Eye (tissue), 1 donor: ENCODE measurements at regions not wholly inside any gene's neighbourhood (a gene's known extent, or its start where the extent isn't known, plus 50 kb on each side); places are given as distances from the start of the nearest gene placed in this dataset.
"Not testable (repeated sequence)": the region's sequence is repeated elsewhere in the genome, so short reads cannot be mapped to it uniquely, and the experiment has no call there.

ENCODE experiments used
- DNase-seq: peaks from one replicate; pipeline ENCODE4 v3.0.0-alpha.2; 2015

DNA sequence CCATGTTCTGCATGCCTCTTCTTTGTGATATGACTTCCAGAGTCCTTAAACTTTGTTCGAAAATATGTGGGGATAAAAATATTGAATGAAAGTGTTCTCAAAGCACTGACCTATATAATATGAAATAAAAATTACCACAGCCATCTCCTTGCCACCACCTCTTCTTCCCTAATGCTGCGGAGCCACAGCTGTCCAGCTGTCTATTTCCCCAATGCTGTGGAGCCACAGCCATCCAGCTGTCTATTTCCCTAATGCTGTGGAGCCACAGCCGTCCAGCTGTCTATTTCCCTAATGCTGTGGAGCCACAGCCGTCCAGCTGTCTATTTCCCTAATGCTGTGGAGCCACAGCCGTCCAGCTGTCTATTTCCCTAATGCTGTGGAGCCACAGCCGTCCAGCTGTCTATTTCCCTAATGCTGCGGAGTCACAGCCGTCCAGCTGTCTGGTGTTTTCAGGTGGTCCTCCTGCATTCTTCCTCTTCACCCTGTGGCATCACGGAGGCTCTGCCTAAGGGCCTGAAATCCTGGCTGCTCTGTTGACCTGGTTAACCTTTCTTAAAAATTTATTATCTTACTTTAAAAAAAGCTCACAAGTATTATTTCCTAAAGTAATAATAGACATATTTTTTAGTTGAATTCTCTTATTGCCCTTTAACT, 266.1 kb upstream of the MEX3C start:
- no peak for DNase-seq

DNA sequence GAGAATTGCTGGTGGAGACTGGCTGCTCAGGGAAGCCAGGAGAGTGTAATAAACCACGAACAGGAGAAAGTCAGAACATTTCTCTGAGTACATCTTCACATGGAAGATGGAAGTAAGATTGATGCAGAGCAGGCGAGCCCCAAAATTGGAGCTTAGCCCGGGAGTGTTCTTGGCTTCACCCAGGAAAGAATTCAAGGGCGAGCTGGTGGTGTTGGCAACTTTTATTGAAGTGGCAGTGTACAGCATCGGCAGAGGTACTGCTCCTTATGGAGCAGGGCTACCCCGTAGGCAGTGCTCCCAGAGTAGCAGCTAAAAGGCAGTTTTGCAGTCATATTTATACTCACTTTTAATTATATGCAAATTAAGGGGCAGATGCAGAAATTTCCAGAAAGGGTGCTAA, 281.4 kb upstream of the MEX3C start:
- DNase-seq: no peak

DNA sequence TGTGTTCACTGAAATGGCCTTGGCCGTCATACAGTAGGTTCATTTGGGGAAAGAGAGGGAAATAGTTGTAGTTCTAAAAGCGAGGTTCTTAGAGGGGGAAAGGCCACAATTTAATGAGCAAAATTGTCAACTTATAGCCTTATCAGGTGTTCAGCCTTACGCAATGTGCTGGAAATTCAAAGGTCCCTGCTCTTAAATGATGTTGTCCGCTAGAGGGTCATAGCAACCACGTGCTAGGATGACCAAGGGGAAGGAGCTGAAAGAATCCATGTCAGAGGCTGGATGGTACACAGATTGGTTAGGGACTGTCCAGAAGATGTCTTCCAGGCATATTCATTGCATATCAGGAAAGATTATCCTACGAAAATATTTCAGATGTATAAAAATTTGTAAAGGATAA, 282.3 kb upstream of the MEX3C start:
- no peak for DNase-seq

DNA sequence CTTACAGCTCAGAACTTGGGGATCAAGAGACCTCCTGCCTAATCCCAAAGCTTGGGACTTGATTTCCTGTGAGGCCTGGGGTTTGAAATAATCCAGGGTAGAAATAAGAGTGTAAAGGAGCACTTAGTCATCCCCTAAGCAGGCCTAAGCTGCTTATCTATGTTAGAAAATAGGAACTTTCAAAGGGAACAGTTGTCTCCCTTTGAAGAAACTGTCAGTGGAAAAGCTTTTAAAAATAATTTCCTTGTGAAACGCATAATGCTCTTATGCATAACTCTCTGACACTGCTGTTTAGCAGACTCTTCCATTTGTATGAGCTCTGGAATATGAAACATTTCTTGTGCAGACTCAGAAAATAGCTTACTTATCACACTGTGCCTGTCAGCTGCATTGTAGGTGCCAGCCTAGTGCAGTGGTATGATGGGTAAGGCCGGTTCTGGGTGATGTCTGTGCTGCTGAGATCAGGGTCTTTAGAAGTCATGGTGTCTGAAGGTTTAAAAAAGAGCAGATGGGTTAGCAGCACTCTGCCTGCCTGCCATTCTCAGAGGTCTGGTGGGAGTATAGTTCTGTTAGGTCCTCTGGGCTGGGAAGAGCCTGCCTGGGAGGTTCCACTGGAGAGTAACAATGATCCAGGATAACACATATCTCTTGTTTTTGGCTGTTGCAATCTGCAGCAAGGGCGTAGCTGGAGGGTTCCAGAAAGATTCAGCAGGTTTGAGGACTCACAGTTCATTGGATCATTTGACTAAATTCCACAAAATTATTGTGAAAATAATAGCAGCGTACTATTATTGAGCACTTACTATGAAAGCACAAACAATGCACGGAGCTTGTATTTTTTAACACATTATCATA, 283.2 kb upstream of the MEX3C start:
- no peak for DNase-seq

DNA sequence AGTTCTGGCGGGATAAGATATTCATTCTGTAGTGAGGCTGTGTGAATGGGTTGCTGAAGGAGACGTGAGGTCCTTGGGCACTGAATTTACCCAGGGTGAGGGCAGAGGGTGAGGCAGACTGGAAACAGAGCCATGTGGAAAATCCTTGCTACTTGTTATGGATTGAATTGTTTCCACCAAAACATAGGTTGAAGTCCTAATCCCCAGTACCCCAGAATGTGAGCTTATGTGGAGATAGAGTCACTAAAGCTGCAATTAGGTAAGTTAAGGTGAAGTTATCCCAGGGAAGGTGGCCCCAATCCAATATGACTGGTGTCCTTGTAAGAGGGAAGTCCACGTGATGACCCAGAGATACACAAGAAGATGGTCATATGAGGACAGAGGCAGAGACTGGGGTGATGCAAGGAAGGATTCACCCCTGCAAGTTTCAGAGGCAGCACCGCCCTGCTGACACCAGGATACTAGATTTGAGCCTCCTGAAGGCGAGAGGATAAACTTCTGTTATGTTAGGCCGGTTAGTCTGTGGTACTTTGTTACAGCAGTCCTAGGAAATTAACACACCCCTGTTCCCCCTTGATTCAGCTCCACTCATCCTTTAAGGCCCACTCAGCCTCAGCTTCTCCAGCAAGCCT, 289.4 kb upstream of the MEX3C start:
- DNase-seq: no peak

DNA sequence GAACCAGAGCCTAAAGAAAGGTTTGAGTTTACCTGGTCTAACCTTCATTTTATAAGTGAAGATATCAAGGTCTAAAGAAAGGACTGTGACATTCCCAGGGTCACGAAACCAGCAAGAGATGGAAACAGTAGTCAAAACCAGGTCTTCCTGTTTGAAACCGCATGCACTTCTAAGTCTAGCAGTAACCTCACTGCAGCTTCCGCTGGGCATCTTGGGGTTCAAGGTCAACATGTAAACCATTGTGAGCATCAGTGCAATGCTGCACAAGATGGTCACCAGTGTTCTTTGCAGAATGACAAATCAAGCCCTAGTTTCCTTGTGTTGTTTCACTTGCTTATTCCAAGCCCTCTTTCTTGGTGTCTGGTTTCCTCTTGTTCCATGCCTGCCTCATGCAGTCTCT, 292.9 kb upstream of the MEX3C start:
- DNase-seq: no peak

DNA sequence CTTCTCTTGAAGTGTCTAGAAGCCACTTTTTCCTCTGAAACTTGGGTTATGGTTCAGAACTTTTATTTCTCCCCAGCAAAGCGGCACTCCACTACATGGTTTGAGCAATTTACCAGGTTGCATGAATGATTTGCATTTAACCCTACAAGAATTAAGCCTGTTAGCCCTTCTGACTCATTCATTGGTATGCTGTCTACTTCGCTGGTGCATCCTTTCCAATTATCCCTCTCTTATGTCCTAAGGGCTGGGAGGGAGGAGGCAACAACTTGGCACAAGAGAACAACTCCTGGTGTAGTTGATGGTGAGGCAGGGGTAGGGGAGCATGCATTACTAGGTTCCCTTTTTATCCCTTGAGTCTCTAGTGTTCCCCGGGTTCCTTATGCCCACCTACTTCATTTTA, 293.4 kb upstream of the MEX3C start:
- no peak for DNase-seq

DNA sequence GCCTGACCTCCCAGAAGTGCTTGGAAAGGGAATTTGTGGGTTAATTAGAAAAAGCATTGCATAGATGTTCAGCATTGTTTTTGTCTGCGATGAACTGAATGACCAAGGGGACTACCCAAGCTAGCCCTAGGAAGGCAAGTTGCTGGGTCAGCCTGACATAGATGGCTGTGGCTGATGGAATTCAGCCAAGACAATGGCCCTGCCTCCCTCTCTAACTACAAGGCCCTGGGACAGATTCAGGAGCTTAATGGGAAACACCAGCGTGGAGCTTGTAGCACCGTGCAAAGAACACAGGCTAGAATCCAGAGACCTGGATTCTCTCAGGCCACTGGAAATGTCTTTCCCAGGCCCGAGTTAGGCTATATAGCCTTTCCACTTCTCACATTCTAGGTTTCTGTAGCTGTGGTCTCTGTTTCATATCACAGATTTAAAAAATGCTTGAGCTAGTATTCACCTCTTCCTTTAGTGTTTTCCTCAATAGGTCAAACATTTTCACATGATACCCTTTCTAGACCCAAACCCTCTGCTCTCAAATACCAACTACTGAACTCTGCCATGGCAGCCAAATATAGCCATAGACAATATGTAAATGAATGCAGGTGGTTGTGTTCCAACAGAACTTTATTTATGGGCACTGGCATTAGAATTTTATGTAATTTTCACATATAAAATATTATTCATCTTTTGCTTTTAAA, 294.3 kb upstream of the MEX3C start:
- DNase-seq: no peak

DNA sequence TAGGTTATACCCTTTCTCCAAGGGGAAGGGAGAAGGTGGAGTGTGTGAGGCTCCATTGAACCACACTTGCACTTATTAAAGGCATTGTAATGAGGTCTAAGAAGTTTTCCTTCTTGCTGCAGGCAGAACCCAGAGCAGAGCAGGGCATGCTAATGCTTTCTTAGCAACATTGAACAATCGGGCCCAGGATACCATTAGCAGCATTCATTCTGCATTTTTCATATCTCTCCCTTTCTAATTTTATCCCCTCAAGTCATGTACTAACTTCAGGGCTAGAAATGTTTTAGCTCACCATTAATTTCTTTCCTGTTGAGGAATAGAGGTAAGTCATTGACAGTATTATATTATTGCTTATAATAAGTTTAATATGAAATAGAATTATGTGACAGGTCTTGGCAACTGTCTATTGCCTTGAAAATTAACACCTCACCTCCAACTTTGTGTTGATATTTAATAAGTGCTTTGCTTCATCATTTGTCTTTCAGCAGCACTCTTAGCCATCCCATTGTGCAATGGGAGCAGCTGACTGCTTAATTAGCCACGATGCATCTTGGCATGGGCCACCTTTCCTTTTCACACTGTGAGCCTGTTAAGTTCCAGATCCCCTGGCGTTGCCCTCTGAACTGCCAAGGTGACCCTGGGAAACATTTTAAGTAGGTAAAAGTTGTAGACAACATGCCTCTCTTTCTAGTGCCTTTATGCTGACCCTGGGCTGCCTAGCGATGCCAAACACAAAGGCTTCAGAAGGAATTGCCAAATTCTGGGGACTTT, 300.8 kb upstream of the MEX3C start:
- DNase-seq: no peak

DNA sequence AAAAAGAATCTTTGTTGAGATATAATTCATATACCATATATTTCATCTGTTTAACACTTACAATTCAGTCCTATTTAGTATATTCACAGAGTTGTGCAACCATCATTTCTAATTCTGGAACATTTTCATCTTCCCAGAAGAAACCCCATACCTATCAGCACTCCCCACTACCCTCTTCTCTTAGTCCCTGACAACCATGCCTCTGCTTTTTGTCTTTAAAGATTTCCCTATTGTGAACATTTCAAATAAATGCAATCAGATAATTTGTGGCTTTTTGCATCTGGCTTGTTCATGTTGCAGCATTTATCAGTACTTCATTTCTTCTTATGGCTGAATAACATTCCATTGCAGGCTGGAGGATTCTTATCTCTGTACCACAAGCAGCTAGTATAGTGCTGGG, 305.9 kb upstream of the MEX3C start:
- DNase-seq: no peak

DNA sequence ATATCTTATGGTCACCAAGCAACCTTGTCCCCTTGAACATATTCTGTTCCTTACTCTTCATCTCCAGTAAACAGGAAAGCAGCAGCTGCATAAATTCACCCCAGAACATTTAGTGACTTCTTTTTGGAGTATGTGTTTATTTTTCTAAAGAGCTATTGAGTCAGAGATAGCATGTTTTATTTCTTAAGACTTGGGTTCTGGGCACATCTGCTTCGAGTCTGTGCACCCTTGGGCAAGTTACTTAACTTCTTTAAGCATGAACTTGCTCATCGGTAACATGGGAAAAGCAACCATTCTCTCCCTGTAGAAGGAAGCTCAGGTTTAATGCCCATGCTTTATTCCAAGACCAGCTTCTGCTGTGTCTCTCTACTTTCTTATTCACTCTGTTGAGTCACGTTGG, 309.3 kb upstream of the MEX3C start:
- DNase-seq: no peak

DNA sequence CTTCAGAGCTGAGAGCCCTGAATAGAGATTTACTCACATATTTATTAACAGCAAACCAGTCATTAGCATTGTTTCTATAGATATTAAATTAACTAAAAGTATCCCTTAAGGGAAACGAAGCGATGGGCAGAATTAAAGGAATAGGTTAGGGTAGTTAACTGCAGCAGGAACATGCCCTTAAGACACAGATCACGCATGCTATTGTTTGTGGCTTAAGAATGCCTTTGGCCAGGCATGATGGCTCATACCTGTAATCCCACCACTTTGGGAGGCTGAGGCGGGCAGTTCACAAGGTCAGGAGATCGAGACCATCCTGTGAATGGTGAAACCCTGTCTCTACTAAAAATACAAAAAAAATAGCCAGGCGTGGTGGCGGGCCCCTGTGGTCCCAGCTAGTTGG, 310.9 kb upstream of the MEX3C start:
- DNase-seq: not testable (repeated sequence)

DNA sequence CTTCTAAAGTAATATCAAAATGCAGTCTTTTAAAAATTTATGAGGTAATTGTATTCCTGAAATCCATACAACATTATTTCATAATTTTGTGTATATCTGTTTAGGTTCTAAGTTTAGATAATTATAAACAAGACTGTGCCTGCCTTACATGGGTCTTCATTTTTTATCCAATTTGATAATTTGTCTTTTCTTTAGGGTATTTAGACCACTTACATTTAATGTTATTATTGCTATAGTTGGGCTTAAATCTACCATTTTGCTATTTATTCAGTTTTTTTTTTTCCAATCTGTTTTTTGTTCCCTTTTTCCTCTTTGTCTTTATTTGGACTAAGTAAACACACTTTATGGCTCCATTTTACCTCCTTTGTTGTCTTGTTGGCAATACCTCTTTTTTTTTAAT, 312.5 kb upstream of the MEX3C start:
- DNase-seq: no peak

DNA sequence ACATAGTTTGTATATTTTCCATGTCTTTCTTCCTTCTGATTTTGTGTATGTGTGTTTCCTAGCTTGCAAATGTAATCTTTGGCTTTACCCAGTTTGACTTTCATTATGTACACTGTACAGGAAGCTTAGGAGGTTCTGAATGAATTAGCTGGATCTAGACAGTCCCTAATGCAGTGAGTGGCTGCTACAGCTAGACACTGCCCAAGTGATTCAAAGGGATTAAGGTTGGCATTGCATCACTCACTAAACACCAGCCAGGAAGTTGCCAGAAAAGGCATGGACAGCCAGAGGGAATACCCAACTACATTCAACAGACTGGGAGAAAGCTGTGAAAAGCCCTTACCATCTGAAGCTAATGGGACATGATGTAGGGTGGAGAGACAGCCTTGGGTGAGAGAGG, 316.0 kb upstream of the MEX3C start:
- DNase-seq: no peak

DNA sequence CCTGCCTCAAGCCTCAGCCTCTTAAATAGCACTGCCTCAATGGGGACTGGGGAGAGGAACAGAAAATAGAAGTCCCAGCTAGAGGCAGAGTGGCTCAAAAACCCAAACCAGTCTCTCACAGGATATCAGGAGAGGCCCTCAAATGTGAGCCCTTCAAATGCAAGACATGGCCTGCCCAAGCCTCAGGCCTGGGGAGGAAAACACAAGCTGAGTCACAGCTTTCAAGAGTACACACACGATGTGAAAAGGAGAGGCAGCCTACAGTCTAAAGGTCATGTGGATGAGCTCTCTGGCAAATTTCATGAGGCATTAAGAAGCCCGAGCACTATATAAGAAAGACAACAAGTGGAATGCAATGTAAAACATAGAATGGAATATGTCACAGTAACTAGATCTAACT, 316.6 kb upstream of the MEX3C start:
- no peak for DNase-seq

DNA sequence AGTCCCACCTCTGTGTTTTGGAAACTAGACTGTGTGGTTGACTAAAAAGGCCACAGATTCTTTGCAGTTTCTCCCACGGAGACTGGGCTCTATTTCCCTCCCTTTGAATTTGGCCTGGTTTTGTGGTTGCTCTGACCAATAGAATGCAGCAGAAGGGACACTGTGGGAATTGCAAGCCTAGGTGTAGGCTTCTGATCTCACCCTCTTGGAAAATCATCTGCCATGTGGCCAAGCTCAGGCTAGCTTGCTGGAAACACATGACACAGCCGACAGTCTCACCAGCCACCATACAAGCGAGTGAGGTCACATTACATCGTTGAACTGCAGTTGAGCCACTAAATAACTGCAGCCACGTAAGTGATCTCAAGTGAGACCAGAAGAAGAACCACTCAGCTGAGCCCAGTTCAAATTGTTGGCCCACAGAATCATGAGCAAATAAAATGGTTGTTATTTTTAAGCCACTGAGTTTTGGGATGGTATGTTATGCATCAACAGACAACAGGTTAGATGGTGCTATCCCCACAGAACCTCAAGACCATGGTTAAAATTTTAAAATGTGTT, 319.1 kb upstream of the MEX3C start:
- no peak for DNase-seq

DNA sequence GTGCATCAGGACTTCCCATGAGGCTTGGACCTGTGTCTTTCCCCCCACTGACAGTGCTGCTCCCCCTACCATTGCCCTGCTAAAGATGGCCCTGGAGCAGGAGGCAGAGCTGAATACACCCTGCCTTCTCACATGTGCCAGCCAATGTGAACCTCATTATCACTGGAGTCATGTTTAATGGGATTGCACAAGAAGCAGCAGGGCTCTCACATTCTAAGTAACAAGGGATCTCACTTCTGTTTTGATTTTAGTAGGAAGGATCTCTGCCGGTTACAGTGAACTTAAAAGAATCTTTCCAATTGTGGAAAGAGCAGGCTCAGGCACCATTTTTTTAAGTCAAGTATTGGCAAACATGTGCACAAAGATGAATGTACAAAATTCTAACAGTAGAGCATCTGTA, 322.1 kb upstream of the MEX3C start:
- DNase-seq: no peak

DNA sequence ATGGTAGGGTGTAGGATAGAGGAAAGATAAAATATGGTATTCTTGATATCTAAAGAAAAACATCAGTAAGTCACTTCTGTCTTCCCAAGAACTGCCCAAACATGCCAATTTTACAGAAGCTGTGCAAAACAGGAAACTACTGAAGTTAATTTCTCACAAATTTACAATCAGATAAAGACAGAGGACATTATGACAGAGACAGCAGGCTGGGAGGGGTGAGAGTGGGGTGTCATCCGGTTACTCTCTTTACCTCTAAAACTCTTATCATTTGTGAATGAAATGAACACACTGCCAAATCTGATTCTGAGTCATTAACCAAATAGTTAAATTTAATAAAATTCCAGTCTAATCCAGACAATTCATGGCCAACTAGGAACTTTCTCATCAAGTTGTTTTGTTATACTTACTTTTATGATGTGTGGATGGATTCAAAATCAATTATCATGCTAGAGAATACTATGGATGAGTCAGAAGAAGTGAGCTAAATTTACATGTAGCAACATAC, 323.2 kb upstream of the MEX3C start:
- no peak for DNase-seq

DNA sequence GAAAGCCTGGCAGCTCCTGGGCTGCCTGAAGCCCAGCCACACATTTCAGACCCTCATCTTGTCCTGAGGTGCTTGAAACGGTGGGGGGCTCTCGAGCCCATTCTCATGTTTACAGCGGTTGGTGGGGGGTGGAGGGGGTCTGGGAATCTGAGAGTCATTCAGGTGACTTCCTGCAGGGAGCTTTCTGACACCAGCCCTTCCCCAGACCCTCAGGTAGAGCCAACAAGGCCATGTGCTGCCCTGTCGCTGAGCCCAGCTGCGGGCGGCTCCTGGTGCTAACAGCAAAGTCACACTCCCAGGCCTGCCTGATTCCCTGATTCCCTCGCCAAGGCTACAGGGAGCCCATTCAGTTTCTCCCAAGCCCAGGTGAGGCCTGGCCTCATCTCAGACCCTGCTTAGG, 324.9 kb upstream of the MEX3C start:
- no peak for DNase-seq

DNA sequence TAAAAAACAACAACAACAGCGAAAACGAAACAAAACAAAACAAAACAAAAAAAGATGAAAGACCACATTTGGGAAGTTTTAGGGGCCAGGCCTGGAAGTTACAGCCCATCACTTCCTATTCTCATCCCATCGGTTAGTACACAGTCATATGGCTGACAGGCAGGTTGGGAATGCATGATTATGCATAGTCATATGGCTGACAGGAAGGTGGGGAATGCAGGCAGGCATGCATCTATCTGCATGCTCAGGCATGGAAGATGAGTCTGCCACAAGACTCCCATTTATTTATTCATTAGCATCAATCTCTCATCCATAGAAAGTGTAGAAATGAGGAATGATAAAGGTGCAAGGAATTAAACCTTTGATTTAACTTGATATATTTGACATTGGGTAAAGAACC, 325.3 kb upstream of the MEX3C start:
- no peak for DNase-seq

DNA sequence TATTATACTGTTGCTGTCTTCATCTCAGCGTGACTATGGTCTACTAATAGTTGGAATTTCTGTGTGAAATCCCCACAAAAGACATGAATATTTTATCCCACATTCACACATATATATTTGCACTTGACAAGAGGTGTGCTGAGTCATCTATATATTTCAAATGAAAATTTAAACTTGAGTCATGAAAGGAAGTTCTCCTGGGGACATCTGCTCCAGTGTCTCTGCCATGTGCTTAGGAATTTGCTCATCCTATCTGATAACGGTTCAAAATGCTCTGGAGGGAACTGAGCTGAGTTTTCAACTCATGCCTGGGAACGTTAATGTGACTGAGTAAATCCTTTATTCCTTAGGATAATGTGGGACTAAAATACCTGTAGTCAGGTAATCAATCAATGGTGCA, 326.2 kb upstream of the MEX3C start:
- no peak for DNase-seq
